K562 (cell line): ENCODE measurements at regions not wholly inside any gene's neighbourhood (a gene's known extent, or its start where the extent isn't known, plus 50 kb on each side); places are given as distances from the start of the nearest gene placed in this dataset.

Experiments
- HDAC2 ChIP-seq: fragments of 450-650 bp; IDR thresholded peaks from 2 replicates; pipeline ENCODE4 v1.6.1; 2016; ENCODE audit warnings: mild to moderate bottlenecking
- SAFB2 ChIP-seq: fragments of 200-400 bp; formaldehyde crosslinking; IDR thresholded peaks from 2 replicates; pipeline ENCODE4 v1.6.1; 2018; ENCODE audit warnings: borderline replicate concordance, low read length, low read depth, moderate library complexity; ENCODE audit not compliant: severe bottlenecking
- SMAD2 ChIP-seq: fragments of 150-350 bp; IDR thresholded peaks from 2 replicates; pipeline ENCODE4 v1.6.1; 2014; ENCODE audit warnings: low read depth, mild to moderate bottlenecking, low read length
- ZNF165 ChIP-seq: fragments of 250-450 bp; sonication (Bioruptor Pico); IDR thresholded peaks from 2 replicates; pipeline ENCODE4 v1.4.0; 2020; ENCODE audit warnings: borderline replicate concordance
- ZSCAN29 ChIP-seq: fragments of 450-650 bp; IDR thresholded peaks from 2 replicates; pipeline ENCODE4 v1.6.1; 2017
- TF ChIP-seq, protein P1 (sequence below): fragments of 200-800 bp; sonication (Bioruptor generic); IDR thresholded peaks from 2 replicates; pipeline ENCODE4 v1.6.1; 2017; ENCODE audit warnings: missing genetic modification characterization, missing compliant biosample characterization
- TF ChIP-seq, protein P2 (sequence below), 3 experiments: IDR thresholded peaks in 2 of 3; conservative IDR thresholded peaks in 1 of 3; 2 replicates each; pipeline ENCODE4 v1.5.1; 2011 to 2012; ENCODE audit warnings: low read length in 3 of 3, mild to moderate bottlenecking in 3 of 3, control low read depth in 2 of 3, improper control_type of control experiment in 1 of 3, inconsistent platforms in 1 of 3, low read depth in 1 of 3, mixed read lengths in 1 of 3, moderate library complexity in 1 of 3; ENCODE audit not compliant: insufficient read depth in 2 of 3

DNA sequence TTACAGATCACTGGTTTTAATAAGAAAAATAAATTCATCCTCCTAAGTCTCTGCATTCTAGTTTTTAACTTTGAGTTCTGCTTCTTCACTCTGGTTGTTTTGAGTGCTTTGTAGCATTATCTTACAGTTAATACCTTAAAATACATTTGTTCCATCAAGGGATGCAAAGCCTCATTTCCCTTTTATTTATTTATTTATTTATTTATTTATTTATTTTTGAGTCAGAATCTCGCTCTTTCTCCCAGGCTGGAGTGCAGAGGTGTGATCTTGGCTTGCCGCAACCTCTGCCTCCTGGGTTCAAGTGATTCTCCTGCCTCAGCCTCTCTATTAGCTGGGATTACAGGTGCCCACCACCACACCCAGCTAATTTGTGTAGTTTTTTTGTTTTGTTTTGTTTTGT is 147.8 kb downstream of the ZNF326 start:
- TF ChIP-seq ZSCAN29 = no peak
- TF ChIP-seq, protein P1, sequence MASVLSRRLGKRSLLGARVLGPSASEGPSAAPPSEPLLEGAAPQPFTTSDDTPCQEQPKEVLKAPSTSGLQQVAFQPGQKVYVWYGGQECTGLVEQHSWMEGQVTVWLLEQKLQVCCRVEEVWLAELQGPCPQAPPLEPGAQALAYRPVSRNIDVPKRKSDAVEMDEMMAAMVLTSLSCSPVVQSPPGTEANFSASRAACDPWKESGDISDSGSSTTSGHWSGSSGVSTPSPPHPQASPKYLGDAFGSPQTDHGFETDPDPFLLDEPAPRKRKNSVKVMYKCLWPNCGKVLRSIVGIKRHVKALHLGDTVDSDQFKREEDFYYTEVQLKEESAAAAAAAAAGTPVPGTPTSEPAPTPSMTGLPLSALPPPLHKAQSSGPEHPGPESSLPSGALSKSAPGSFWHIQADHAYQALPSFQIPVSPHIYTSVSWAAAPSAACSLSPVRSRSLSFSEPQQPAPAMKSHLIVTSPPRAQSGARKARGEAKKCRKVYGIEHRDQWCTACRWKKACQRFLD (CRISPR knock-in tag) = no peak
- TF ChIP-seq, protein P2, sequence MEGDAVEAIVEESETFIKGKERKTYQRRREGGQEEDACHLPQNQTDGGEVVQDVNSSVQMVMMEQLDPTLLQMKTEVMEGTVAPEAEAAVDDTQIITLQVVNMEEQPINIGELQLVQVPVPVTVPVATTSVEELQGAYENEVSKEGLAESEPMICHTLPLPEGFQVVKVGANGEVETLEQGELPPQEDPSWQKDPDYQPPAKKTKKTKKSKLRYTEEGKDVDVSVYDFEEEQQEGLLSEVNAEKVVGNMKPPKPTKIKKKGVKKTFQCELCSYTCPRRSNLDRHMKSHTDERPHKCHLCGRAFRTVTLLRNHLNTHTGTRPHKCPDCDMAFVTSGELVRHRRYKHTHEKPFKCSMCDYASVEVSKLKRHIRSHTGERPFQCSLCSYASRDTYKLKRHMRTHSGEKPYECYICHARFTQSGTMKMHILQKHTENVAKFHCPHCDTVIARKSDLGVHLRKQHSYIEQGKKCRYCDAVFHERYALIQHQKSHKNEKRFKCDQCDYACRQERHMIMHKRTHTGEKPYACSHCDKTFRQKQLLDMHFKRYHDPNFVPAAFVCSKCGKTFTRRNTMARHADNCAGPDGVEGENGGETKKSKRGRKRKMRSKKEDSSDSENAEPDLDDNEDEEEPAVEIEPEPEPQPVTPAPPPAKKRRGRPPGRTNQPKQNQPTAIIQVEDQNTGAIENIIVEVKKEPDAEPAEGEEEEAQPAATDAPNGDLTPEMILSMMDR (IDR thresholded peaks at IDR 0.05 in 2 of 3, conservative IDR thresholded peaks at IDR 0.05 in 1 of 3; ENCODE audit: insufficient read depth in 2 of 3, low read depth in 1 of 3, low read length in 3 of 3) = no peak
- no peak for TF ChIP-seq ZNF165 (CRISPR knock-in tag)
- no peak for TF ChIP-seq HDAC2
- TF ChIP-seq SMAD2 = no peak
- no peak for TF ChIP-seq SAFB2
